H9 (cell line): ENCODE measurements at regions not wholly inside any gene's neighbourhood (a gene's known extent, or its start where the extent isn't known, plus 50 kb on each side); places are given as distances from the start of the nearest gene placed in this dataset.

Source experiments
- DNase-seq: peaks from one replicate; pipeline ENCODE4 v3.0.0-alpha.2; 2017
- H2AFZ ChIP-seq: one replicate; pipeline ENCODE4 v1.6.1; 2013; ENCODE audit warnings: mild to moderate bottlenecking, low read length, control low read depth, moderate library complexity
- H2AK5ac ChIP-seq: 2 replicates; pipeline ENCODE4 v1.6.1; 2013; ENCODE audit warnings: low read length, control low read depth, mixed read lengths; ENCODE audit not compliant: insufficient read length
- H2BK120ac ChIP-seq: one replicate; pipeline ENCODE4 v1.6.1; 2013; ENCODE audit warnings: low read depth, mild to moderate bottlenecking, low read length, control low read depth, inconsistent platforms; ENCODE audit not compliant: poor library complexity, severe bottlenecking
- H2BK12ac ChIP-seq: 2 replicates; pipeline ENCODE4 v1.6.1; 2013; ENCODE audit warnings: low read length, control low read depth, mixed read lengths, low read depth; ENCODE audit not compliant: insufficient read length
- H2BK15ac ChIP-seq: 2 replicates; pipeline ENCODE4 v1.6.1; 2013; ENCODE audit warnings: low read depth, low read length, control low read depth
- H2BK20ac ChIP-seq: one replicate; pipeline ENCODE4 v1.6.1; 2013; ENCODE audit warnings: low read depth, mild to moderate bottlenecking, low read length, control low read depth, inconsistent platforms; ENCODE audit not compliant: poor library complexity, severe bottlenecking
- H2BK5ac ChIP-seq: 2 replicates; pipeline ENCODE4 v1.6.1; 2013; ENCODE audit warnings: low read length, control low read depth, mixed read lengths; ENCODE audit not compliant: insufficient read length
- H3K14ac ChIP-seq: 2 replicates; pipeline ENCODE4 v1.6.1; 2013; ENCODE audit warnings: low read length, control low read depth; ENCODE audit not compliant: insufficient read depth
- H3K18ac ChIP-seq: 2 replicates; pipeline ENCODE4 v1.6.1; 2013; ENCODE audit warnings: low read depth, mild to moderate bottlenecking, mixed read lengths, low read length, control low read depth; ENCODE audit not compliant: insufficient read length
- H3K23ac ChIP-seq: 2 replicates; pipeline ENCODE4 v1.6.1; 2013; ENCODE audit warnings: low read length, control low read depth, mixed read lengths, low read depth; ENCODE audit not compliant: insufficient read length
- H3K23me2 ChIP-seq: 2 replicates; pipeline ENCODE4 v1.6.1; 2013; ENCODE audit warnings: low read depth, mild to moderate bottlenecking, mixed read lengths, low read length, control low read depth; ENCODE audit not compliant: insufficient read length, poor library complexity, severe bottlenecking
- H3K27ac ChIP-seq: 2 replicates; pipeline ENCODE4 v1.5.1; 2013; ENCODE audit warnings: low read length, control low read depth, mixed read lengths, low read depth; ENCODE audit not compliant: insufficient read length
- H3K27me3 ChIP-seq: 2 replicates; pipeline ENCODE4 v1.6.1; 2013; ENCODE audit warnings: low read length, control low read depth, inconsistent platforms; ENCODE audit not compliant: insufficient read depth
- H3K4ac ChIP-seq: 2 replicates; pipeline ENCODE4 v1.6.1; 2013; ENCODE audit warnings: low read depth, mild to moderate bottlenecking, control low read depth, inconsistent platforms, low read length, moderate library complexity
- H3K4me1 ChIP-seq: 2 replicates; pipeline ENCODE4 v1.6.1; 2013; ENCODE audit warnings: low read length, control low read depth, inconsistent platforms; ENCODE audit not compliant: insufficient read depth
- H3K4me2 ChIP-seq: 2 replicates; pipeline ENCODE4 v1.6.1; 2013; ENCODE audit warnings: low read length, control low read depth, mixed read lengths; ENCODE audit not compliant: insufficient read length, insufficient read depth
- H3K56ac ChIP-seq: 2 replicates; pipeline ENCODE4 v1.6.1; 2013; ENCODE audit warnings: low read depth, mild to moderate bottlenecking, mixed read lengths, low read length, control low read depth; ENCODE audit not compliant: insufficient read length
- H3K79me1 ChIP-seq: 2 replicates; pipeline ENCODE4 v1.6.1; 2013; ENCODE audit warnings: low read depth, mild to moderate bottlenecking, moderate library complexity, low read length, control low read depth, inconsistent platforms; ENCODE audit not compliant: insufficient read depth, poor library complexity, severe bottlenecking
- H3K79me2 ChIP-seq: 2 replicates; pipeline ENCODE4 v1.6.1; 2013; ENCODE audit warnings: low read length, control low read depth, inconsistent platforms; ENCODE audit not compliant: insufficient read depth
- H3K9ac ChIP-seq: 2 replicates; pipeline ENCODE4 v1.6.1; 2013; ENCODE audit warnings: low read length, control low read depth, mixed read lengths; ENCODE audit not compliant: insufficient read length; ENCODE audit errors: extremely low read depth
- H3K9me3 ChIP-seq: one replicate; pipeline ENCODE4 v1.6.1; 2013; ENCODE audit warnings: low read depth, low read length, inconsistent platforms; ENCODE audit not compliant: control insufficient read depth
- H3T11ph ChIP-seq: one replicate; pipeline ENCODE4 v1.6.1; 2013; ENCODE audit warnings: mild to moderate bottlenecking, low read length, control low read depth, inconsistent platforms
- H4K20me1 ChIP-seq: one replicate; pipeline ENCODE4 v1.6.1; 2013; ENCODE audit not compliant: control insufficient read depth, insufficient read length, insufficient read depth
- H4K5ac ChIP-seq: 2 replicates; pipeline ENCODE4 v1.6.1; 2013; ENCODE audit warnings: low read depth, mild to moderate bottlenecking, mixed read lengths, low read length, control low read depth; ENCODE audit not compliant: insufficient read length
- H4K8ac ChIP-seq: replicated peaks from 2 replicates; pipeline ENCODE4 v1.6.1; 2013; ENCODE audit warnings: low read length, control low read depth, mixed read lengths, low read depth; ENCODE audit not compliant: insufficient read length
- H4K91ac ChIP-seq: 2 replicates; pipeline ENCODE4 v1.6.1; 2013; ENCODE audit warnings: low read depth, mild to moderate bottlenecking, moderate library complexity, mixed read lengths, low read length, control low read depth; ENCODE audit not compliant: insufficient read length
- H3K27ac Mint-ChIP-seq, 3 experiments: 2 replicates in 2 of 3; 3 replicates in 1 of 3; pipeline ENCODE4 v1.8.0; 2020 to 2021; ENCODE audit warnings: mixed read lengths in 3 of 3, mild to moderate bottlenecking in 1 of 3, moderate library complexity in 1 of 3
- H3K27me3 Mint-ChIP-seq: 2 replicates; pipeline ENCODE4 v1.8.0; 2021; ENCODE audit warnings: low read depth, mild to moderate bottlenecking, moderate library complexity, mixed read lengths
- H3K36me3 Mint-ChIP-seq, 3 experiments: 2 replicates in 2 of 3; 3 replicates in 1 of 3; pipeline ENCODE4 v1.8.0; 2020 to 2021; ENCODE audit warnings: low read depth in 3 of 3, mixed read lengths in 3 of 3; ENCODE audit not compliant: insufficient read depth in 1 of 3
- H3K4me1 Mint-ChIP-seq, 2 experiments: 2 replicates each; pipeline ENCODE4 v1.8.0; 2020; ENCODE audit warnings: mixed read lengths in 2 of 2
- H3K4me3 Mint-ChIP-seq, 2 experiments: 2 replicates in 1 of 2; 3 replicates in 1 of 2; pipeline ENCODE4 v1.8.0; 2020 to 2021; ENCODE audit warnings: mild to moderate bottlenecking in 2 of 2, mixed read lengths in 2 of 2, moderate library complexity in 1 of 2
- H3K9me3 Mint-ChIP-seq, 2 experiments: 2 replicates in 1 of 2; 3 replicates in 1 of 2; pipeline ENCODE4 v1.8.0; 2020; ENCODE audit warnings: mild to moderate bottlenecking in 2 of 2, mixed read lengths in 2 of 2, moderate library complexity in 1 of 2
- CTCF ChIP-seq: fragments of 200-600 bp; sonication (generic); conservative IDR thresholded peaks from 3 replicates; pipeline ENCODE4 v1.8.0; 2021; ENCODE audit warnings: antibody characterized with exemption, mild to moderate bottlenecking
- WGBS: extraction: QIAGEN DNeasy Blood & Tissue Kit; methylation state at CpG from one replicate; pipeline ENCODE4 v1.1.7; 2013; ENCODE audit warnings: missing lambda C conversion rate, low lambda C conversion rate, mixed read lengths; ENCODE audit not compliant: insufficient read length; ENCODE audit errors: extremely low coverage; 5-methylcytosine and 5-hydroxymethylcytosine counted together

GRCh38 chr7:22660293-22660692 lies 66.7 kb upstream of the IL6 start:
- H2BK5ac ChIP-seq: no peak overlapping the region
- no peak overlapping the region for H4K91ac ChIP-seq
- H2BK12ac ChIP-seq: no peak overlapping the region
- Mint-ChIP-seq H3K4me1 (peaks cover 14 to 31% of the 10 kb centered on the region in 2 experiments), H3K27me3 (no peaks in the 10 kb centered on the region), H3K27ac (no peak overlapping the region), H3K9me3 (no peaks in the 10 kb centered on the region), H3K4me3 (no peak overlapping the region), H3K36me3 (no peaks in the 10 kb centered on the region; a peak in 1 of 7 replicates)
- H3T11ph ChIP-seq: no peak overlapping the region
- DNase-seq: no peak
- H2AFZ ChIP-seq: no peak overlapping the region
- no peaks in the 10 kb centered on the region for H3K9me3 ChIP-seq
- no peaks in the 10 kb centered on the region for H3K4me1 ChIP-seq
- H3K14ac ChIP-seq: no peak overlapping the region
- H3K56ac ChIP-seq: no peak overlapping the region
- no peak overlapping the region for H2BK20ac ChIP-seq
- no peaks in the 10 kb centered on the region for H3K79me1 ChIP-seq
- TF ChIP-seq CTCF: no peak
- no peak overlapping the region for H3K23ac ChIP-seq
- no peak overlapping the region for H3K4me2 ChIP-seq
- no peak overlapping the region for H4K8ac ChIP-seq
- no peak overlapping the region for H2AK5ac ChIP-seq
- no peaks in the 10 kb centered on the region for H4K20me1 ChIP-seq
- H3K18ac ChIP-seq: no peak overlapping the region
- H3K9ac ChIP-seq: no peak overlapping the region
- H3K27me3 ChIP-seq: no peaks in the 10 kb centered on the region
- no peak overlapping the region for H2BK120ac ChIP-seq
- no peak overlapping the region for H2BK15ac ChIP-seq
- H3K23me2 ChIP-seq: no peaks in the 10 kb centered on the region
- no peaks in the 10 kb centered on the region for H3K79me2 ChIP-seq
- no peak overlapping the region for H4K5ac ChIP-seq
- no peak overlapping the region for H3K27ac ChIP-seq
- H3K4ac ChIP-seq: no peak overlapping the region
- WGBS: no CpG with 5 or more reads among the region's 1 CpG
